Karpas-422 (cell line): ENCODE measurements at regions not wholly inside any gene's neighbourhood (a gene's known extent, or its start where the extent isn't known, plus 50 kb on each side); places are given as distances from the start of the nearest gene placed in this dataset.

Experiments used
- DNase-seq: peaks from one replicate; pipeline ENCODE4 v3.0.0-alpha.2; 2015
- H2AFZ ChIP-seq: fragments of 200-600 bp; sonication (generic); 2 replicates; pipeline ENCODE4 v1.6.1; 2014; ENCODE audit warnings: antibody characterized with exemption, low read length, mixed read lengths
- H3K27ac ChIP-seq: fragments of 200-600 bp; sonication (generic); 2 replicates; pipeline ENCODE4 v1.5.1; 2014; ENCODE audit warnings: mild to moderate bottlenecking, low read length, moderate library complexity
- H3K27me3 ChIP-seq: fragments of 200-600 bp; sonication (generic); 2 replicates; pipeline ENCODE4 v1.6.1; 2014; ENCODE audit warnings: low read length, mixed read lengths
- H3K36me3 ChIP-seq: fragments of 200-600 bp; sonication (generic); 2 replicates; pipeline ENCODE4 v1.6.1; 2014; ENCODE audit warnings: low read length, mixed read lengths; ENCODE audit not compliant: insufficient read depth
- H3K4me1 ChIP-seq: fragments of 200-600 bp; sonication (generic); 2 replicates; pipeline ENCODE4 v1.6.1; 2014; ENCODE audit warnings: mild to moderate bottlenecking, low read length, mixed read lengths
- H3K4me2 ChIP-seq: fragments of 200-600 bp; sonication (generic); 2 replicates; pipeline ENCODE4 v1.6.1; 2014; ENCODE audit warnings: low read length, low read depth, mild to moderate bottlenecking; ENCODE audit not compliant: poor library complexity, severe bottlenecking
- H3K4me3 ChIP-seq: fragments of 200-600 bp; sonication (generic); 2 replicates; pipeline ENCODE4 v1.5.1; 2014; ENCODE audit warnings: mild to moderate bottlenecking, antibody characterized with exemption, low read length, mixed read lengths
- H3K79me2 ChIP-seq: fragments of 200-600 bp; sonication (generic); 2 replicates; pipeline ENCODE4 v1.6.1; 2014; ENCODE audit warnings: mild to moderate bottlenecking, low read length, mixed read lengths
- H3K9ac ChIP-seq: fragments of 200-600 bp; sonication (generic); 2 replicates; pipeline ENCODE4 v1.6.0; 2014; ENCODE audit warnings: low read length
- H3K9me2 ChIP-seq: fragments of 200-600 bp; sonication (generic), shearing (Covaris generic); replicated peaks from 2 replicates; pipeline ENCODE4 v1.6.0; 2014; ENCODE audit warnings: mild to moderate bottlenecking, low read length, moderate library complexity; ENCODE audit not compliant: insufficient read depth
- H3K9me3 ChIP-seq: fragments of 300-700, 200-600 bp; sonication (generic); 2 replicates; pipeline ENCODE4 v1.6.1; 2014; ENCODE audit warnings: low read length, mixed read lengths
- H4K20me1 ChIP-seq: fragments of 200-600 bp; sonication (generic); 2 replicates; pipeline ENCODE4 v1.6.1; 2014; ENCODE audit warnings: mild to moderate bottlenecking, antibody characterized with exemption, low read length, low read depth; ENCODE audit not compliant: insufficient read depth

DNA sequence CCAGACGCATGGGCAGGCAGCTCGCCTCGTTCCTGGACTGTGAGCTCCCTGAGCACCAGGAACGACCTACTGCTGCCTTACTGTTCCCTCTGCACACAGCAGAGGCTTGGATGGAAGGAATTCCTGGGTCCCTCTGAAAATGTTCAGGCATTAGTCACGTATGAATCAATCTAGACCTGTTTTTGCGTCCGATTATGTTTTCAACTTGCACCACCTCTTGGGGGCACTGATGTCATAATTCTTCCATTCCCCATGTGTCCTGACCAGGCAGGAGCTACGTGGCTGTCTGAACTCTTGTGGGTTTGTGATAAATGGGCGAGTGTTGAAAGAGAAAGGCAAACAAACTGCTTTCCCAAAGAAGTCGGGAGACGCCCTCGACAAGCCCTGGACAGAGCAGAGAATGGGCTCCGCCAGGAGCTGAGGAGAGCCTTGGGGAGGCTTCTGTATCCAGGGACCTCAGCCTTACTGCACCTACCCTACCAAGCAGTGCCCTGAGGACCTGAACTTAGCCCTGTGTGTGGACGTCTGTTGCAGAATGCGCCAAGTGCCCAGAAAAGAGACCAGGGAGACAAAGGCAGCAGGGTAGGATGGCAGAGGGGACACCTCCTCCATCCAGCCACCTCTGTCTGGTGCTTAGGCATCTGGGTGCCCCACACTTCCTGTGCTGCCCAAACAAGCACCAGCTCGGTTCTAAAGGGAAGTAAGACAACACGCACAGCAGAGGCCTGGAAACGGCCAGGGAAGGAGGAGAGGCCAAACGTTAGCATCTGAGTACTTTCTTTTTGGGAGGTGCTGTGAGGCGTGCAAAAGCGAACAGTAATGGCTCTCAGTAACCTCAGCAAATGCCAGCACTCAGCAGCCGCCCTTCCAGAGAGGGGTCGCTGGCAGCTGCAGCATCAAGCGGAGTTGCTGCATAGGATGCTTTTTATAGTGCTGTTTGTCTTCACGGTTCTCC, 124.2 kb downstream of the LY86 start:
- Histone ChIP-seq H3K79me2 (no peaks in the 10 kb centered on the region), H3K4me2 (no peak overlapping the region), H3K36me3 (no peaks in the 10 kb centered on the region), H3K27me3 (0 out of 2 replicates have a peak, but pooled peaks cover 2% of the 10 kb centered on the region), H3K9ac (no peak overlapping the region), H3K4me3 (no peak overlapping the region), H3K27ac (no peak overlapping the region), H3K9me3 (no peaks in the 10 kb centered on the region), H2AFZ (no peak overlapping the region), H3K4me1 (peaks cover 9% of the 10 kb centered on the region), H4K20me1 (no peaks in the 10 kb centered on the region), H3K9me2 (no peaks in the 10 kb centered on the region)
- DNase-seq = no peak

DNA sequence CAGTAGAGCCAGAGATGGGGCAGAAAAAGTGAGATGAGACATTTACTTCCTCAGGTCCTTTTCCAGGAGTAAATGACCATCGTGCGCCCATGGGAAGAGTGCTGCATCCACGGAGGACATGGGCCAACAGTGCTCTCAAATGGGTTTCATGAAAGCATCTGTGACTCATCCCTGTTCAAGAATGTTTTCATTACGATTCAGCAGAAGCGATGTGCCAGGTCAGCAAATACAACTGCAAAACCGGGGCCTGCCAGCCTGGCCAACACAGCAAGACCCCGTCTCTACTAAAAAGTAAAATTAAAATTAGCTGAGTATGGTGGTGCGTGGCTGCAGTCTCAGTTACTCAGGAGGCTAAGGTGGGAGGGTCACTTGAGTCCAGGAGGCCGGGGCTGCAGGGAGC, 125.1 kb downstream of the LY86 start:
- Histone ChIP-seq H3K4me2 (no peak overlapping the region), H3K4me1 (peaks cover 9% of the 10 kb centered on the region), H4K20me1 (no peaks in the 10 kb centered on the region), H3K9me3 (no peaks in the 10 kb centered on the region), H3K9ac (no peak overlapping the region), H3K79me2 (no peaks in the 10 kb centered on the region), H2AFZ (no peak overlapping the region), H3K4me3 (no peak overlapping the region), H3K27ac (no peak overlapping the region), H3K9me2 (no peaks in the 10 kb centered on the region), H3K36me3 (no peaks in the 10 kb centered on the region), H3K27me3 (0 out of 2 replicates have a peak, but pooled peaks cover 2% of the 10 kb centered on the region)
- DNase-seq = no peak

DNA sequence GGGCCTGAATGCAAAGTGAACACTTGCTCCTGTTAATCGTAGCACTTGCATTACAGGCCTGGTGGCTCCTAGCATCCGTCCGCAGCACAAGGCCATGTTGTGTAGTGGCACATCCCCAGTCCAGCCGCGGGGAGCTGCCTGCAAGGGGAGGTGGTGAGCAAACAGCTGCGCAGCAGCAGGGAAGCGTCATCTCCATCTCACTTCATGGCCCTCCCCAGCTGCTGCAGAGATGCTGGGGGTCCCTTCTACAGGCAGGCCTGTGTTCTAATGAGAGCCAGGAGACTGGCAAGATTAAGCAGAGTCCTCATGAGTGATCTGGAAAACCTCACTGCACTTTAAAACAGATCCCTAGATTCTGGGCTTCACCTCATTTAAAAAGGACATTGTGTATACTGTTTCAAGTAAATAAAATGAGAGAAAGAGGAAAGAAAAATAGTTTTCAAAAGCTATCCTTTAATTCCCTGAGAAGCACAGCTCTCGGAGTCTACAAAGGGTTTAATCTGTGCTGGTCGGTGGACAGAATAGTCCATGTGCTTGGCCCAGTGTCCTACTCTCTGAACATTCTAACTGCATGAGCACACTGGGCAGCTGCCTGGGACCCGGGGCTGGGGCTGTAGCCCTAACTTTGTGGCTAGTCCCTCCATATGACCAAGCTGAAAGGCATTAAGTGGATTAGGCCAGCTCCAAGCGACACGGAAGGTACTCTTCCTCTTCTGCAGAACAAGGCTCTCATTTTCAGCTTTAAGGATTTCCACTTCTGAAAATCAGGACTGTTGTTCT, 125.8 kb downstream of the LY86 start:
- no peak overlapping the region for H2AFZ ChIP-seq
- no peak overlapping the region for H3K4me3 ChIP-seq
- H3K9ac ChIP-seq = no peak overlapping the region
- no peaks in the 10 kb centered on the region for H3K36me3 ChIP-seq
- H3K79me2 ChIP-seq = no peaks in the 10 kb centered on the region
- H3K27me3 ChIP-seq = 0 out of 2 replicates have a peak, but pooled peaks cover 2% of the 10 kb centered on the region
- H3K27ac ChIP-seq = no peak overlapping the region
- no peak for DNase-seq
- no peaks in the 10 kb centered on the region for H3K9me2 ChIP-seq
- H3K9me3 ChIP-seq = no peaks in the 10 kb centered on the region
- no peak overlapping the region for H3K4me2 ChIP-seq
- peaks cover 9% of the 10 kb centered on the region for H3K4me1 ChIP-seq
- no peaks in the 10 kb centered on the region for H4K20me1 ChIP-seq

DNA sequence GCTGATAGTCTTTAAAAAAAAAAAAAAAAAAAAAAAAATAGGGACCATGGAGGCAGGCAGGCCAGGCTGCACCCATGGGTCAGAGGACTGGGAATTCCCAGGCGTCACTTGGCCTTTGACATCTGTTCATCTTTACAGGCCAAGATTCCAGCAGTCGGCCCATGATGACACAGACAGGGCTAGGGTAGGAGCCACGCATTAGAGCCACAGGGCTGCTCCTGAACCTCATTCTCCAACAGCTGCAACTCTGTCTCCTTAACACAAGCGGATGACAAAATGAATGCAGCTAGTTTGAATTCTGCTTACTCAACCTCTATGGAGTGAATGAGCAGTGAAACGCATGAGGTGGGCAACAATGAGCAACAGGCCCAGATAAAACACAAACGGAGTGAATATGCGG, 126.4 kb downstream of the LY86 start:
- Histone ChIP-seq H3K27ac (no peak overlapping the region), H3K4me3 (no peak overlapping the region), H4K20me1 (no peaks in the 10 kb centered on the region), H3K9me2 (no peaks in the 10 kb centered on the region), H2AFZ (no peak overlapping the region), H3K79me2 (no peaks in the 10 kb centered on the region), H3K9ac (no peak overlapping the region), H3K9me3 (no peaks in the 10 kb centered on the region), H3K36me3 (no peaks in the 10 kb centered on the region), H3K4me2 (no peak overlapping the region), H3K4me1 (peaks cover 9% of the 10 kb centered on the region), H3K27me3 (0 out of 2 replicates have a peak, but pooled peaks cover 2% of the 10 kb centered on the region)
- DNase-seq = no peak

DNA sequence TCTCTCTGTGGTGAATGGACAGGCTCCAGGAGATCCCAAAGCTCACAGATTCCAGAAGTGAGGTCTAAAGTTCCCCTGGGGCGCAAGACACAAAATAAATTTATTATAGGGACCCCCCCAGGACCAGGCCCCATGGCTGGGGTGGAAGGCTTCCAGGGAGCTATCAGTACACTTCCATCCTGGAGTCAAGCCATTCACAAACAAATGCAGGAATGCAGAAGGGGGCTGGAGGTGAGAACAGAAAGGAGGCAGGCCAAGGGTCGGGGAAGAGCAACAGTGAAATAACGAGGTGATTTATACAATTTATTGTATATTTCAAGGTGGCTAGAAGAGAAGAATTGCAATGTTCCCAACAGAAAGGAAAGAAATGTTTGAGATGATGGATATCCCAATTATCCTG, 126.9 kb downstream of the LY86 start:
- Histone ChIP-seq H2AFZ (no peak overlapping the region), H3K27me3 (0 out of 2 replicates have a peak, but pooled peaks cover 2% of the 10 kb centered on the region), H3K4me2 (no peak overlapping the region), H4K20me1 (no peaks in the 10 kb centered on the region), H3K9ac (no peak overlapping the region), H3K4me3 (no peak overlapping the region), H3K27ac (no peak overlapping the region), H3K9me3 (no peaks in the 10 kb centered on the region), H3K9me2 (no peaks in the 10 kb centered on the region), H3K36me3 (no peaks in the 10 kb centered on the region), H3K79me2 (no peaks in the 10 kb centered on the region), H3K4me1 (peaks cover 9% of the 10 kb centered on the region)
- DNase-seq = no peak

DNA sequence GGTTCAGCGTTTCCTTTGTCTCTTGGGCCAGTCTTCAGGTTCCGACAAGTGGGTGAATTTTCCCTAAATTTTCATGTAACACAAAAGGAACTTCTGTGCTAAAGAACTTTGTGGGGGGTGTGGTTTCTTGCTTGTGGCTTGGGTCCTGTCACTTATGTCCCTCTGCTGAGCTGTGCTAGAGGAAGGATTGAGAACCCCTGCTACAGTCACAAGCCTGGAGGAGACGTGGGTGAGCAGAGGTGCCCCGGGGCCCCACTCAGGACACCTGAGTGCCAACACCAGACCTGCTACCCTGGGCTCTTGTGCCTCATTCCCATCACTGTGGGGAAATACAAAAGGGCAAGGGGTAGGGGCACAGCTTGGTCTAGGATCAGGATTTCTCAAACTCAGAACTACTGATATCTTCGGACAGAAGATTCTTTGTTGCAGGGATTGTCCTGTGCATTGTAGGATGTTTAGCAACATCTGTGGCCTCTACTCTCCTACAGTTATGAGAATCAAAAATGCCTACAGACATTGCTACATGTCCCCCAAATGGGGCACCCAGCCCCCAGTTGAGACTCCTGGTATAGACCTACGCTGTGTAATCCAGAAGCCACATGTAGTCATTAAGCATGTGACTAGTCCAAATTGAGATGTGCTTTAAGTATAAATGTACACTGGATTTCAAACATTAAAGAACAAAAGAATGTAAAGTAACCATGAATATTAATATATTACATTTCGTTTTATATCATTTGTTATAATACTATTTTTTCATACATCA, 128.7 kb downstream of the LY86 start:
- no peak overlapping the region for H3K4me3 ChIP-seq
- H3K9ac ChIP-seq = no peak overlapping the region
- peaks cover 3% of the 10 kb centered on the region for H3K4me1 ChIP-seq
- H3K9me3 ChIP-seq = no peaks in the 10 kb centered on the region
- H3K27ac ChIP-seq = no peak overlapping the region
- H3K79me2 ChIP-seq = no peaks in the 10 kb centered on the region
- no peak overlapping the region for H3K4me2 ChIP-seq
- no peaks in the 10 kb centered on the region for H3K9me2 ChIP-seq
- no peak overlapping the region for H2AFZ ChIP-seq
- no peaks in the 10 kb centered on the region for H3K36me3 ChIP-seq
- no peak for DNase-seq
- H3K27me3 ChIP-seq = no peaks in the 10 kb centered on the region
- no peaks in the 10 kb centered on the region for H4K20me1 ChIP-seq

DNA sequence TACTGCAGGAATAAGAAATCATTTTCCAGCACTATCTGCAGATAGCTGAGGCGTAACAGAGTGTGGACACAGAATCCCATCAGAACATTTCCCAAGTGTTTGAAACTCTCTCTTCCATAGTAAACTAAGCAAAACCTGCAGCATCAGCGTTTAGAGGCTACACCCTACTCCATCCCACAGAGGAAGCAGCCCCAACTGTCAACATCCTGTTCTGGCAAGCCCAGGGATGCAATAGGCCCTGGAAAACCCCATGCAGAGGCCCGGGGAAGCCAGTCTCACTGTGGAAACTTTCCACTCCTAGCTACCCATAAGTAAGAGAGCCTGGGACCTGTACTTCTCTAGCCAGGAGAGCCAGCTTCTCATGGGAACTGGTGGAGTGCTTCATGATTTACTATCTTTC, 129.4 kb downstream of the LY86 start:
- Histone ChIP-seq H3K79me2 (no peaks in the 10 kb centered on the region), H3K9me2 (no peaks in the 10 kb centered on the region), H3K4me1 (no peaks in the 10 kb centered on the region), H3K9ac (no peak overlapping the region), H3K27ac (no peak overlapping the region), H3K9me3 (no peaks in the 10 kb centered on the region), H2AFZ (no peak overlapping the region), H3K4me3 (no peak overlapping the region), H3K36me3 (no peaks in the 10 kb centered on the region), H4K20me1 (no peaks in the 10 kb centered on the region), H3K4me2 (no peak overlapping the region), H3K27me3 (no peaks in the 10 kb centered on the region)
- DNase-seq = no peak

DNA sequence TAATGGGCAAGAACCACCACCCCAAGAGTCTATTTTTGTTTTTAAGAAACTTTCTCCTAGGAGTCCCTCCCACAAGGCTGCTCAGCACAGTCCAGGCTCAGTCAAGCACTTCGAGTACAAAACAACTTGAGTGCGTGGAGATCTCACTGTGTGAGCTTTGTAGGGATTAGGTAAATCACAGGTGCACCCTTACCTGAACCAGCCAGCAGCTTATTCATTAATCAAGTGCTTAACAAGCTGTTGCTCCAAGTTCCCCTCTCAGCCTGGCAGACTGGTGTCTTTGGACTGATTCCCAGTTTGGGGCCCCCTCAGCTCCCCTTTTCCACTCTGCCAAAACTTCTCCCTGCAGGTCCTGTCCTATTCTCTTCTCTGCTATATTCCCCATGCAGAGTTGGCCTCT, 133.1 kb downstream of the LY86 start:
- no peaks in the 10 kb centered on the region for H3K27me3 ChIP-seq
- no peaks in the 10 kb centered on the region for H3K9me2 ChIP-seq
- H3K36me3 ChIP-seq = no peaks in the 10 kb centered on the region
- H3K9me3 ChIP-seq = no peaks in the 10 kb centered on the region
- no peak overlapping the region for H3K9ac ChIP-seq
- no peak overlapping the region for H2AFZ ChIP-seq
- no peaks in the 10 kb centered on the region for H4K20me1 ChIP-seq
- H3K27ac ChIP-seq = no peak overlapping the region
- no peaks in the 10 kb centered on the region for H3K4me1 ChIP-seq
- H3K4me3 ChIP-seq = no peak overlapping the region
- no peaks in the 10 kb centered on the region for H3K79me2 ChIP-seq
- DNase-seq = no peak
- H3K4me2 ChIP-seq = no peak overlapping the region
